Left cardiac atrium (tissue), 4 donors: ENCODE measurements at regions not wholly inside any gene's neighbourhood (a gene's known extent, or its start where the extent isn't known, plus 50 kb on each side); places are given as distances from the start of the nearest gene placed in this dataset.
"Not testable (repeated sequence)": the region's sequence is repeated elsewhere in the genome, so short reads cannot be mapped to it uniquely, and the experiment has no call there.

Experiments used
- ATAC-seq, 2 donors: fragments of 200-7000 bp; cut with Tn5 transposase; one replicate each; pipeline ENCODE4 v1.9.1; 2020; ENCODE audit warnings: mild to moderate bottlenecking in 2 of 2, moderate library complexity in 2 of 2
- DNase-seq: peaks from one replicate; pipeline ENCODE4 v3.0.0-alpha.2; 2020
- intact Hi-C, 2 donors: fragments of 100-400 bp; cut with DNase I; formaldehyde crosslinking; loops; one replicate each; pipeline versions ENCODE4 v1.14.1 to v1.15.1; 2022 to 2023
- donor health status: DM: no; HTN: yes; CAD: no.
- donor health status: DM: no; HTN: yes; CAD: no; lungs with severe emphysema.
- donor health status: DM: yes; HTN: yes; CAD: no.
- donor health status: Dilated cardiomyopathy.

- no peak for ATAC-seq
- intact Hi-C loops = no loop called here
- DNase-seq = no peak
Observed at GRCh38 chr12:58117201-58117600, 175.8 kb downstream of the ATP23 start.

GRCh38 chr12:58117667-58118066 is 176.3 kb downstream of the ATP23 start:
- intact Hi-C loops = no loop called here
- no peak for DNase-seq
- ATAC-seq = no peak

- ATAC-seq = not testable (repeated sequence)
Observed at GRCh38 chr12:58125761-58126160, 184.4 kb downstream of the ATP23 start.

DNA sequence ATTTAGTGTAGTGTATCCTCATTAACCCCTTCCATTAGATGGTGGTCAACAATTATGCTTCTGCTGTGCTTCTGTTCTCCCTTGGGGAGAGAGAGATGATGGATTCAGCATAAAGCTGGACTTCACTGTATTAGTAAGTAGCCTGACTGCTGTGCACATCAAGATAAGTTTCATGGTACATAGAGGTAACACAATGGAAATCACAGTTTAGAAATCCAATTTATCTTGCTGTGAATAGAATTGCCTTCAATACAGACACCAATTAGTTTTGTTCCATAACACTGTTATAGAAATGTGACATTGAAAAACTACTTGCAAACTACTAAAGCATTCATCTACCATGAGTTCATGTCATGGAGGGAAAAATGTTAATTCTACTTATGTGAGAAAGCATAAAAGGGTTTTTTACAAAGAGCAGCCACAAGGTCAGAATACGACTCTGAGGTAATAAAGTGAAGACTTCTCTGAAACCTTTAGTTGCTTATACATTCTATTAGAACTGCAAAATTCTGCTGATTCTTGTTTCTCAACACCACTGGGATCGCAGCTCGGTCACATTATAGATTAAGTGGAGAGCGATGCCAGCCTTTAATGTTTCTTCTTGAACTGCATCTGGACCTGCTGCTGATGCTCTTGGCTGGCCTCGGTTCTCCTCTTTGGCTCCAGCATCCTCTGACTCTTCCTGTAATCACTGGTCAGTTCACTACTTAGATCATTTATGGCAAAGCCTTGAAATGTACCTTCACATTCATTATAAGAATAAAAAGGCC is 190.8 kb downstream of the ATP23 start:
- intact Hi-C loops = no loop called here
- no peak for DNase-seq
- ATAC-seq = no peak

More at GRCh38 chr12:58125761-58126160, 184.4 kb downstream of the ATP23 start:
- DNase-seq, intact Hi-C loops: not testable (repeated sequence)

GRCh38 chr12:58138424-58138823 is 197.1 kb downstream of the ATP23 start:
- ATAC-seq = no peak
- no peak for DNase-seq
- intact Hi-C loops = no loop called here

- DNase-seq (no peak), ATAC-seq (no peak)
- intact Hi-C loops = no loop called here
Observed at GRCh38 chr12:58139894-58140293, 198.5 kb downstream of the ATP23 start.

DNA sequence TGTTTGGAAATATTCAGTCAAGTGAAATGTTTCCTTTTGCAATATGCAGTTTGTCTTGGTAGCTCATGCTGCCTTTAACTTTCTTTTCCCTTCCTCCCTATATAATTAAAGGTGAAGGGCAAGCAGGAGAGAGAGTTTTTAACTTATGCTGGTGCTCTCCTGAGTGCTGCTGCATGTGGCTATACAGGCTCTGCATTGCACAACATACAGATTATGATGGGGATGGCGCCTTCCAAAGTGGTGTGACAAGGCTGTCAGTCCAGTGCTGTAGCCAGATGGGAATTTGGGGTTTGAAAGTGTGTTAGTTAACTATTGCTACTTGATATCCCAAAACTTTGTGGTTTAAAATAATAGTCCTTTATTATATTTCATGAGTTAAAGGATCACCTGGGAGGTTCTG is 199.0 kb downstream of the ATP23 start:
- DNase-seq (no peak), ATAC-seq (no peak)
- intact Hi-C loops = no loop called here

DNA sequence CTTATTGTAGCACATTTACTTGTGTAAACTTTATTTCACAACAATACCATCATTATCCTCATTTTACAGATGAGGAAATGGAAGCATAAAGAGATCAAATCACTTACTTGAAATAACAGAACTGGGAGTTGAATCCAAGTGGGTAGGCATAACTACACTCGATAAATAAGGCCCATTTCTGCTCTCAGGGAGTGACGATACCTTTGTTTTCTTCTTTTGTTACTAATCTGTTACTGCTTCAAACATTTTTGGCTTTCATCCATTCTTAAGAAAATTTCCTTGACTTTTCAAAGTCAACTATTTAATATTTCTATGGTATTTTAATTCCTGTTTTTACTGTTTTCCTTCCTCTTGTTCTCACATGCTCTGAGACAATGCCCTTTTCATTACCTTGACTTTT is 201.6 kb downstream of the ATP23 start:
- intact Hi-C loops = no loop called here
- ATAC-seq (no peak), DNase-seq (no peak)

- intact Hi-C loops = no loop called here
- DNase-seq (no peak), ATAC-seq (no peak)
Observed at GRCh38 chr12:58143498-58143995, 202.2 kb downstream of the ATP23 start.

GRCh38 chr12:58148405-58148804 is 207.0 kb downstream of the ATP23 start:
- intact Hi-C loops = no loop called here
- DNase-seq = no peak
- peak in 1 of 2 donors; percentile 32 for ATAC-seq

DNA sequence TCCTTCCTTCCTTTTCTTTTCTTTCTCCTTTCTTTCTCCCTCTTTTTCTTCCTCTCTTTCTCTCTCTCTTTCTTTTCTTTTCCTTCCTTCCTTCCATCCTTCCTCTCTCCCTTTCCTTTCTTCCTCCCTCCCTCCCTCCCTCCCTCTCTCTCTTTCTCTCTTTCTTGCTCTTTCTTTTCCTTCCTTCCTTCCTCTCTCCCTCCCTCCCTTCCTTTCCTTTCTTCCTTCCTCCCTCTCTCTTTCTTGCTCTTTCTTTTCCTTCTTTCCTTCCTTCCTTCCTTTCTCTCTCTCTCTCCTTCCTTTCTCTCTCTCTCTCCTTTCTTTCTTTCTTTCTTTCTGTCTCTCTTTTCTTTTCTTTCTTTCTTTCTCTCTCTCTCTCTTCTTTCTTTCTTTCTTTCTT is 207.6 kb downstream of the ATP23 start:
- DNase-seq (no peak), ATAC-seq (no peak)
- intact Hi-C loops = no loop called here

DNA sequence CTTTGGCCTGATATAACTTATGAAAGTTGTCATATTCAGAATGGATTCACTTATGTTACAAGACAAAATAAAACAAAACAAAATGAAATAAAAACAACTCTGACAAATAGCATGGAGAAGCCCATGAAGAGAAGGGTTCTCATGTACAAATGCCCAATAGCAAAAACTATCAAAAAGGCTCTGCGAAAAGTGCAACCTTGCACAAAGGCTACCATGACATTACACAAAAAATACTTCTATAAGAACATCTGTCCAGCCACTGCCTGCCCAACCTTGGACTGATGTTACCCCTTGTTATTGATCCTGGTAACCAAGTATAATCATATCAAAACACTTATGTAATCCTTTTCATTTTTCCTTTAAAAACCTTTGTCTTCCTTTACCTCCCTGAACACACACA is 213.0 kb downstream of the ATP23 start:
- ATAC-seq (no peak), DNase-seq (no peak)
- intact Hi-C loops = no loop called here

- DNase-seq (no peak), ATAC-seq (no peak)
- intact Hi-C loops = no loop called here
Observed at GRCh38 chr12:58156697-58157096, 215.3 kb downstream of the ATP23 start.

DNA sequence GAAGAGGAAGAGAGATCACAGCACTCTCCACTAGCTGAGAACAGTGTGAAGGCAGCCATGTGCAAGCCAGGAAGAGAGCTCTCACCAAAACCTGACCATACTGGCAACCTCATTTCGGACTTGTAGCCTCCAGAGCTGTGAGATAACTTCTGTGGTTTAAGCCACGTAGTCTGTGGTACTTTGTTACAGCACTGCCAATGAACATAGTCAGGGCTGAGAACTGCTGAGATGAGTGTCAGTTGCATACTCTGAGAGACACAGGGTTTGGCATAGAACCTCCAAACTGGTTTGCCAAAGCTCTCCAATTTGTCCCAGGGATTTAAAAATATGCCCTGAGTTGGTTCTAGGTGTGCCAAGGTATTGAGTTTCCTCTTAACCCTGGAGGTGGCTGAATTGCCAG is 218.6 kb downstream of the ATP23 start:
- ATAC-seq (no peak), DNase-seq (no peak)
- intact Hi-C loops = no loop called here

DNA sequence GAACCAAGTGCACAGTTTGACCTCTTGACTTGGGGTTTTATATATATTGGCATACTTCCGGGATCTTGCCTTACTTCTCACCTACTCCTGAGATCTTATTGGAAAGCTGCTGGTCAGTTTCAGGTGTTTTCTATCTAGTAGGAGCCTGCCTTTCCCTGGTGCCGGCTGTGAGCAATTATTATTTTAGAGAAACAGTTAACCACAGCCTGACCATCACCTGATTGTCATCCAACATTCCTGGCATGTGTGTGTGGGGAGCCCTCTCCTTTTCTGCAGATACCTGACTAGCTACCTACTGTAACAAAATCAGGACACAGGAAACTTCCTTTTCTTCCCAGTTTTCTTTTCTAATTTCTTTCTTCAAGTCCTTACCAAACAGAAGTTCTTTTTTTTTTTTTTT is 220.4 kb downstream of the ATP23 start:
- no peak for ATAC-seq
- intact Hi-C loops = no loop called here
- no peak for DNase-seq

GRCh38 chr12:58163021-58163420 is 221.7 kb downstream of the ATP23 start:
- ATAC-seq (no peak), DNase-seq (no peak)
- intact Hi-C loops = no loop called here

- intact Hi-C loops = no loop called here
- no peak for DNase-seq
- ATAC-seq = no peak
Observed at GRCh38 chr12:58166643-58167042, 225.3 kb downstream of the ATP23 start.

- DNase-seq (no peak), ATAC-seq (no peak)
- intact Hi-C loops = no loop called here
Observed at GRCh38 chr12:58167622-58168021, 226.3 kb downstream of the ATP23 start.

GRCh38 chr12:58169826-58170225 is 228.5 kb downstream of the ATP23 start:
- intact Hi-C loops = no loop called here
- ATAC-seq (no peak), DNase-seq (no peak)

DNA sequence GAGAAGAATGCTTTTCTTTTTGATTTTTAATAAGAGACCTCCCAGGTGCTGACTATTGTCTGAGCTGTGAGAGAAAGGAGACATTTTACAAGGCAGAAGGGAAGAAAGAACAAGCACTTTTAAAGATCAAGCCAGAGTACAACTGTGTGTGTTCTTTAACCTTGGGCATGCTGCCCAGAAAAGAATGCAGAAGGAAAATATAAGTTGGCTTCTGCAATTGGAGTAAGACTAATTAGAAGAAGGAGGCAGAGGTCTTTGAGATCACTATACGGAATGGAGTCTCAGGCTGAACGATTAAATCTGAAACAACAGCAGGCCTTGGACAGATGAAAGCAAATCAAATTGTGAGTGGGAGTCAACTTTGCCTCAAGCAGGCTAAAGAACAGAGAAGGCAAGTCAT is 230.5 kb downstream of the ATP23 start:
- no peak for ATAC-seq
- no peak for DNase-seq
- intact Hi-C loops = no loop called here

- no peak for DNase-seq
- intact Hi-C loops = no loop called here
- ATAC-seq = no peak
Observed at GRCh38 chr12:58172433-58173073, 231.2 kb downstream of the ATP23 start.
